Activated CD8-positive, alpha-beta T cell treated with anti-CD3 and anti-CD28 coated beads for 36 hours (primary cell): ENCODE measurements at regions not wholly inside any gene's neighbourhood (a gene's known extent, or its start where the extent isn't known, plus 50 kb on each side); places are given as distances from the start of the nearest gene placed in this dataset.
A peak's percentile ranks its signal among the peaks of the same experiment; 100 is the strongest.
"Not testable (repeated sequence)": the region's sequence is repeated elsewhere in the genome, so short reads cannot be mapped to it uniquely, and the experiment has no call there.

Experiments used
- ATAC-seq: fragments of 200-7000 bp; cut with Tn5 transposase; one replicate; pipeline ENCODE4 v1.10.0; 2021; ENCODE audit warnings: mild to moderate bottlenecking, moderate library complexity
- CTCF ChIA-PET: fragments of 350-600 bp; sonication (Branson Sonifier 250); formaldehyde crosslinking; loops from one replicate; lab custom pipeline; 2021; ENCODE audit warnings: antibody characterized with exemption; lab: Charles Lee
- POLR2A ChIA-PET: fragments of 350-600 bp; sonication (Branson Sonifier 250); formaldehyde crosslinking; loops from one replicate; lab custom pipeline; 2021; ENCODE audit warnings: antibody characterized with exemption; lab: Charles Lee
- DNase-seq: peaks from one replicate; pipeline ENCODE4 v3.0.0-alpha.2; 2020
- H3K27ac Mint-ChIP-seq: one replicate; pipeline ENCODE4 v1.8.0; 2021; ENCODE audit warnings: mild to moderate bottlenecking, mixed read lengths
- H3K27me3 Mint-ChIP-seq: one replicate; pipeline ENCODE4 v1.8.0; 2021; ENCODE audit warnings: mixed read lengths
- H3K36me3 Mint-ChIP-seq: one replicate; pipeline ENCODE4 v1.8.0; 2021; ENCODE audit warnings: low read depth, mixed read lengths
- H3K4me1 Mint-ChIP-seq: one replicate; pipeline ENCODE4 v1.8.0; 2021; ENCODE audit warnings: low read depth, mixed read lengths
- H3K4me3 Mint-ChIP-seq: one replicate; pipeline ENCODE4 v1.8.0; 2021; ENCODE audit warnings: mild to moderate bottlenecking, moderate library complexity, mixed read lengths
- H3K9me3 Mint-ChIP-seq: one replicate; pipeline ENCODE4 v1.8.0; 2021; ENCODE audit warnings: mixed read lengths
- intact Hi-C: fragments of 100-400 bp; cut with micrococcal nuclease; formaldehyde crosslinking; loops from one replicate; pipeline ENCODE4 v1.10.0; 2022
- TF ChIP-seq, protein P1 (sequence below): fragments of 200-600 bp; IDR thresholded peaks from one replicate; pipeline ENCODE4 v1.8.0; 2022; ENCODE audit warnings: antibody characterized with exemption, mild to moderate bottlenecking

DNA sequence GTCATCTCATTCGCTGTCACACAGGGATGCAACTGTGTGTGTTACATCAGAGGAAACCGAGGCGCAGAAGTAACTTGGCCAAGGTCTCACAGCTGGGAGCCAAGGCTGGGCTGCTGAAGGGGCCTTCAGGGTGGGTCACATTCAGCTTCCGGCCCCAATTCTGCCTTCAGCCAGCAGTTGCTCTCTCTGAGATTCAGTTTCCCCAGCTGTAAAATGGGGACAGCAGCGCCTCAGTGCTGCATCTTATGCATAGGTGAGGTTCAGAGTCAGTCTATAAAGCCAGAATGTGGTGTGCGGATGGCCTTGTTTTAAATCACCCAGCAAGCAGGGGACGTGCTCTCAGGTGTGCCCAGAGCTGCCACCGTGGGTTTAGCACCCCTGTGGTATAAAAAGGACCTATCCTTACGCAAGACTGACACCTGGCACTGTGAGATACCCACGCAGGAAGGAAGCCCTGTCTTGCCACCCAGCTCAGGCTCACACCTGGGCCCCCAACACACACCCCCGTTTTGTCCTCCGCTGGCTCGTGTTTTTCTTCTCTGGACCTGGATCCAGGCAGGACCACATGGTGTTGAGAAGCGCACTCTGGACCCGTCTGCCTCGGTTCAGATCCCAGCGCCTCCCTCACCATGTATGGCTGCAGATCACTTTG, 94.6 kb upstream of the GSE1 start:
- CTCF ChIA-PET, result no interaction called here
- ATAC-seq (no peak), DNase-seq (no peak)
- intact Hi-C loops, result no loop called here
- POLR2A ChIA-PET, result no interaction called here
- no peaks in the 10 kb centered on the region for H3K36me3 Mint-ChIP-seq
- H3K9me3 Mint-ChIP-seq, result peaks cover 2% of the 10 kb centered on the region
- no peak overlapping the region for H3K4me3 Mint-ChIP-seq
- no peaks in the 10 kb centered on the region for H3K4me1 Mint-ChIP-seq
- H3K27me3 Mint-ChIP-seq, result no peaks in the 10 kb centered on the region
- TF ChIP-seq, protein P1, sequence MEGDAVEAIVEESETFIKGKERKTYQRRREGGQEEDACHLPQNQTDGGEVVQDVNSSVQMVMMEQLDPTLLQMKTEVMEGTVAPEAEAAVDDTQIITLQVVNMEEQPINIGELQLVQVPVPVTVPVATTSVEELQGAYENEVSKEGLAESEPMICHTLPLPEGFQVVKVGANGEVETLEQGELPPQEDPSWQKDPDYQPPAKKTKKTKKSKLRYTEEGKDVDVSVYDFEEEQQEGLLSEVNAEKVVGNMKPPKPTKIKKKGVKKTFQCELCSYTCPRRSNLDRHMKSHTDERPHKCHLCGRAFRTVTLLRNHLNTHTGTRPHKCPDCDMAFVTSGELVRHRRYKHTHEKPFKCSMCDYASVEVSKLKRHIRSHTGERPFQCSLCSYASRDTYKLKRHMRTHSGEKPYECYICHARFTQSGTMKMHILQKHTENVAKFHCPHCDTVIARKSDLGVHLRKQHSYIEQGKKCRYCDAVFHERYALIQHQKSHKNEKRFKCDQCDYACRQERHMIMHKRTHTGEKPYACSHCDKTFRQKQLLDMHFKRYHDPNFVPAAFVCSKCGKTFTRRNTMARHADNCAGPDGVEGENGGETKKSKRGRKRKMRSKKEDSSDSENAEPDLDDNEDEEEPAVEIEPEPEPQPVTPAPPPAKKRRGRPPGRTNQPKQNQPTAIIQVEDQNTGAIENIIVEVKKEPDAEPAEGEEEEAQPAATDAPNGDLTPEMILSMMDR, result no peak
- no peak overlapping the region for H3K27ac Mint-ChIP-seq

DNA sequence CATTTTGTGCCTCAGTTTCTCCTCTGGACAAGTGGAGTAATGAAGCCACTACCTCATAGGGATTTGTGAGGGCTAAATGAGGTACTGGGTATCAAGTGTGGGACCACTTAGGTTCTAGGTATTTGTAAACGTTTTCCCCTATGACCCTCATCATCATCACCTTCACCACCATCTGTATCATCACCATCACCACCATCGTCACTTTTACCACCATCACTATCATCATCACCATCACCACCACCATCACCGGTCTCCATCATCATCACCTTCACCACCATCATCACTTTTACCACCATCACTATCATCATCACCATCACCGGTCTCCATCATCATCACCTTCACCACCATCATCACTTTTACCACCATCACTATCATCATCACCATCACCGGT, 94.1 kb upstream of the GSE1 start:
- H3K27me3 Mint-ChIP-seq, H3K36me3 Mint-ChIP-seq, intact Hi-C loops, ATAC-seq, DNase-seq, H3K4me1 Mint-ChIP-seq, POLR2A ChIA-PET, H3K9me3 Mint-ChIP-seq, H3K4me3 Mint-ChIP-seq, H3K27ac Mint-ChIP-seq, CTCF ChIA-PET: not testable (repeated sequence)

DNA sequence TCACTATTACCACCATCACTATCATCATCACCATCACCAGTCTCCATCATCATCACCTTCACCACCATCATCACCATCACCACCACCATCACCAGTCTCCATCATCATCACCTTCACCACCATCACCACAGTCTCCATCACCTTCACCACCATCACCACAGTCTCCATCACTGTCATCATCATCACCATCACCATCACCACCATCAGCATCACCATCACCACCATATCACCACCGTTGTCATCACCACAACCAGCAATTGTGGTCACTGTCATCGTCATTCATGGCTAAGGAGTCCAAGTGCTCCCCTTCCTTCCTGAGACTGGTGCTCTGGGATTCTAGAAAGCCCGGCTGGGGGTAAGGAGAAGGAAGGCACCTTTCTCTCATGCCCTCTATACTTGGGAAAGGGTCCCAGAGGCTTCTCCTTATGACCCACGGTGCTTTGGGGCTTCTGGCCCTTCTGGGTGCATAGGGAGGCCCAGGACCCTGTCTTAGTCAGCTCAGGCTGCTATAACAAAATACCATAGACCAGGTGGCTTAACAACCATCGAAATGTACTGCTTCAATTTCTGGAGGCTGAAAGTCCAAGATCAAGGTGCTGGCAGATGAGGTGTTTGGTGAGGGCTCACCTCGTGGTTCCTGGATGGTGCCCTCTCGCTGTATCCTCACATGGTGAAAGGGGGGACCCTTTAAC, 93.4 kb upstream of the GSE1 start:
- DNase-seq, result no peak
- Mint-ChIP-seq H3K4me1 (no peaks in the 10 kb centered on the region), H3K27ac (peak overlapping the region; percentile 33), H3K27me3 (no peaks in the 10 kb centered on the region), H3K4me3 (no peak overlapping the region), H3K36me3 (no peaks in the 10 kb centered on the region), H3K9me3 (peaks cover 2% of the 10 kb centered on the region)
- ChIA-PET POLR2A (no interaction called here), CTCF (no interaction called here)
- no peak for ATAC-seq
- intact Hi-C loops, result no loop called here
- TF ChIP-seq, protein P1, result no peak

DNA sequence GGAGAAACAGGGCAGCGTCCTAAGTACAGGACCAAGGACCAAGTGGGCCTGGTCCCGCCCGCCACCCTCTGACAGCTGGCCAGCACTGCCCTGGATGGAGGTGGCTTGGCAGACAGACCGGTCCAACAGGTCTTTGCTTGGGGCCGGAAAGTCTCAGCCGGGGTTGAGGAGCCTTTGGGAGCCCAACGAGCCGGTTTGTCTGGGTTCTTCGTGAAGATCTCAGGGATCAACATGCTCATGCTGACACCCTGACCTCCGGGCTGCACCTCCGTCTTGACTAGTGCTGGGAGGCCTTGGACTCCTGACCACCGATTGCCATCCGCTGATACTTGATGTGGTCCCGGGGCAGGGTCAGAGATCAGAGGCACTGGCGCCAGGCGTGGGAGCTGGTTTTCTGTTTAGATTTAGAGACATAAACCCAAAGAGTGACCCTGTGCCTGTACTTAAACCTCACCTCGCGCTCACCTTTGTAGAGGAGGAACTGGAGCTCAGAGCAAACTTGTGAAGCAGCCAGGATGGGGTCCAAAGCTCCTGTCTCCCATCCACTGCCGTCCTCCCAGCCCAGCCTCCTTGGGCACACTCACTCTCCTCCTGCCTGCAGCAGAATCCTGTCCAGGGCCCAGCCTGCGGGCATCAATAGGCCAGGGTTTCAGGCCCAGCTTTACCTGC, 92.1 kb upstream of the GSE1 start:
- ATAC-seq (no peak), DNase-seq (no peak)
- Mint-ChIP-seq H3K4me3 (no peak overlapping the region), H3K27ac (no peak overlapping the region), H3K9me3 (peaks cover 2% of the 10 kb centered on the region), H3K4me1 (no peaks in the 10 kb centered on the region), H3K36me3 (no peaks in the 10 kb centered on the region), H3K27me3 (no peaks in the 10 kb centered on the region)
- TF ChIP-seq, protein P1, result no peak
- ChIA-PET CTCF (no interaction called here), POLR2A (no interaction called here)
- intact Hi-C loops, result no loop called here

DNA sequence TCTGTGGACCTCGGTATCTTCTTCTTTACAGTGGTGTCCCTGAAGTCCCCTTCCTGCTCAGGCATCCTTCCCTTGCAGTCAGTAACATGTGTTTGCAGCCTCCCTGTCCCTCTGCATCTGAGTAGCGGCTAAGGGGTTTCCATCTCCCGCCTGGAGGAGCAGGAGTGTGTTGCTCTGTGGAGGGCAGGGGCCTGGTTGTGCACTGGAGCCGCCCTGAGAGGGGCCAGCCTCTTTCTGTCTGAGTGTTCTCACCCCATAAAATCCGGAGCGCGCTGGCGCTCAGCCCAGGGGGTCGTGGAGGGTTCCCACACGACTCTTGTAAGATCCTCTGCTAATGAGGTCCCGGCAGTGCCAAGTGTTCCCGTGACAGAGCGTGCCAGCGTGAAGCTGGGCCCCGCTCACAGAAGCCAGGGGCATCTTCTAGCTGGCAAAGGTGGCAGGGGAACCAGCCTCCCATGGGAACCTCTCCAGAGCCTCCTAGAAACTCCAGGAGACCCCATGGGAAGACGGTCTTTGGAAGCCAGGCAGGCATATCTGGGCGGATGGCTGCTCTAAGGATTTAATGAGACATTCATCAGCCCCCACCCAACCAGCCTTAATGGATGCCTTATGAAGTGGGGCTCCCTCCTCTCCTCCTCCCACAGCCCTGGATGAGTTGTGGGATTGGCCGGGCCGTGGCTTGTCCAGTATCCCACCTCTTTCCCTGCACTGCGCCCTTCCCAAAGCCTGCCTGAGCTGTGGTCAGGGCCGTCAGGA, 91.4 kb upstream of the GSE1 start:
- Mint-ChIP-seq H3K27me3 (no peaks in the 10 kb centered on the region), H3K4me1 (no peaks in the 10 kb centered on the region), H3K36me3 (no peaks in the 10 kb centered on the region), H3K4me3 (no peak overlapping the region), H3K9me3 (peaks cover 2% of the 10 kb centered on the region), H3K27ac (no peak overlapping the region)
- CTCF ChIA-PET, result no interaction called here
- POLR2A ChIA-PET, result no interaction called here
- intact Hi-C loops, result no loop called here
- TF ChIP-seq, protein P1, result no peak
- ATAC-seq (no peak), DNase-seq (no peak)
